HUES6 (cell line): ENCODE measurements at regions not wholly inside any gene's neighbourhood (a gene's known extent, or its start where the extent isn't known, plus 50 kb on each side); places are given as distances from the start of the nearest gene placed in this dataset.
"Not testable (repeated sequence)": the region's sequence is repeated elsewhere in the genome, so short reads cannot be mapped to it uniquely, and the experiment has no call there.

ENCODE experiments used
- H3K27ac ChIP-seq: 2 replicates; pipeline ENCODE4 v1.7.0; 2013; ENCODE audit warnings: low read depth, mild to moderate bottlenecking, low read length, inconsistent platforms
- H3K27me3 ChIP-seq: 2 replicates; pipeline ENCODE4 v1.6.1; 2013; ENCODE audit warnings: low read length; ENCODE audit not compliant: control insufficient read depth, insufficient read depth
- H3K36me3 ChIP-seq: 2 replicates; pipeline ENCODE4 v1.6.1; 2013; ENCODE audit warnings: low read length; ENCODE audit not compliant: control insufficient read depth, insufficient read depth
- H3K4me1 ChIP-seq: 2 replicates; pipeline ENCODE4 v1.6.1; 2013; ENCODE audit warnings: low read length; ENCODE audit not compliant: control insufficient read depth, insufficient read depth
- H3K4me3 ChIP-seq: 2 replicates; pipeline ENCODE4 v1.5.1; 2013; ENCODE audit warnings: low read depth, low read length
- H3K9ac ChIP-seq: one replicate; pipeline ENCODE4 v1.6.1; 2013; ENCODE audit warnings: mild to moderate bottlenecking, low read length
- H3K9me3 ChIP-seq: 2 replicates; pipeline ENCODE4 v1.6.1; 2013; ENCODE audit warnings: low read depth, low read length; ENCODE audit not compliant: control insufficient read depth, insufficient read depth

DNA sequence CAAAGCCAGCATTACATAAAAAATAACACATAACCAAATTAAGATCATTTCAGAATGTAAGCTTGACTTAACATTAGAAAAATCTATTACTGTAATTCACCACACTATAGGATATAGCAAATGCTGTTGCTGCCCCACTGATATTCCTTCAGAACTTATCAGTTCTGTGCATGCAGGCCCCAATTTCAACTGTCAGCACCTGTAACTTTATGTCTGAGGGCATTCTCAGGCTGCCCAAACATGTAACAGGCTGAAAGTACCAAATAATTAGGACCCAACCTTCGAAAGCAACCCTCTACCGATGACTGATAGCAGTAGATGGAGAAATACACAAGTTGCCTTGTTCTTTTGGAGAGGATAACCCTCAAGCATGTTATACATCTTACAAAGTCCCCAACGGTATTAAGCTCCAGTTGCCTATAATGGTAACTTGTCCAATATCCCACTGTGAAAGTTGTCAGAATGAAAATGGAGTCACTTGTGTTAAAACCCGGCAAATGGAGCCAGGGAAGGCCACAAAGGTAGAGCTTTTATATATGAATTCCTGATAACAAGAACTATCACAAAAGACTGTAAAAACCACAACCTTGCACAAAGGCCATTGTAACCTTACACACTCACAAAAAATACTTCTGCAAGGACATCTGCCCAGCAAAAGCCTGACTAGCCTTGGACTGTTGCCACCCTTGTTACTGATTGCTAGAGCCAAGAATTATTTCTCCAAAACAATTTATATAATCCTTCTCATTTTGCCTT is 66.9 kb upstream of the ZNF746 start:
- no peak overlapping the region for H3K27ac ChIP-seq
- peaks cover 14% of the 10 kb centered on the region; the same call in 1 of the 2 replicates for H3K36me3 ChIP-seq
- no peak overlapping the region for H3K4me3 ChIP-seq
- H3K4me1 ChIP-seq = no peaks in the 10 kb centered on the region
- no peaks in the 10 kb centered on the region for H3K27me3 ChIP-seq
- H3K9ac ChIP-seq = no peak overlapping the region
- peaks cover 8% of the 10 kb centered on the region for H3K9me3 ChIP-seq

DNA sequence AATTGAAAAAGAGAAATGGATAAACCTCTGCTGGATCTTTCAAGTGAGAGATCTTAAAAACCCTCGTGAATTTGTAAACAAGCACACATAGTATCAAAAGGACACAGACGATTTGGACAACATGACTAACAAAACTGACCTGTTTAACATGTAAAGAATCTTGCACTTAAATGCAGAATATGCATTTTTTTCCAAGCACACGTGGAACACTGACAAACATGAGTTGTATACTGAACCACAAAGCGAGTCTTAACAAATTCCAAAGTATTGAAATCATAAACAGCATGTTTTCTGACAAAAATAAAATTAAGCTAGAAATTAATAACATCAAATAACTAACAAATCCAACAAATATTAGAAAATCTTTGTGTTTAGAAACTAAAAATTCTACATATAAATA is 65.0 kb upstream of the ZNF746 start:
- H3K4me1 ChIP-seq = no peaks in the 10 kb centered on the region
- H3K36me3 ChIP-seq = peaks cover 24% of the 10 kb centered on the region
- H3K9ac ChIP-seq = no peak overlapping the region
- no peaks in the 10 kb centered on the region for H3K27me3 ChIP-seq
- no peak overlapping the region for H3K27ac ChIP-seq
- H3K9me3 ChIP-seq = no peaks in the 10 kb centered on the region
- no peak overlapping the region for H3K4me3 ChIP-seq

DNA sequence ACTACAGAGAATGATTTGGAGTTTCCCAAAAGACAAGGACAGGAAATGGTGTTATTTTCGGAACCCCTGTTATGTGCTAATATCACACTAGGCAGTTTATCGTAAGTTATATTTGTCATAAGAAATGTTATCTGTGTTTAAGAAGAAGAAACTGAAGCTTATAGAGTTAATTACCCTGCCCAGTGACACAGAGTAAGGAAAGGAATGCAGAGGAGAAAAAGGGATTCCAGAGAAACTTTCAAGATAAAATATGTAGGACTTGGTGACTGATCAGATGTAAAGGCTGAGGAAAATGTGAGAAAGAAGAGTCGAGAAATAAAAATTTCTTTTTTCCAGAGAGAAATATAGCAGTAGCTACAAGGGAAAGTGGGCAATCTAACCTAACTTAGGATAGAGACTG is 63.5 kb upstream of the ZNF746 start:
- H3K4me3 ChIP-seq = no peak overlapping the region
- H3K27me3 ChIP-seq = no peaks in the 10 kb centered on the region
- no peaks in the 10 kb centered on the region; the same call in 1 of the 2 replicates for H3K9me3 ChIP-seq
- no peak overlapping the region for H3K9ac ChIP-seq
- H3K36me3 ChIP-seq = peaks cover 24% of the 10 kb centered on the region
- H3K4me1 ChIP-seq = no peaks in the 10 kb centered on the region
- no peak overlapping the region for H3K27ac ChIP-seq

DNA sequence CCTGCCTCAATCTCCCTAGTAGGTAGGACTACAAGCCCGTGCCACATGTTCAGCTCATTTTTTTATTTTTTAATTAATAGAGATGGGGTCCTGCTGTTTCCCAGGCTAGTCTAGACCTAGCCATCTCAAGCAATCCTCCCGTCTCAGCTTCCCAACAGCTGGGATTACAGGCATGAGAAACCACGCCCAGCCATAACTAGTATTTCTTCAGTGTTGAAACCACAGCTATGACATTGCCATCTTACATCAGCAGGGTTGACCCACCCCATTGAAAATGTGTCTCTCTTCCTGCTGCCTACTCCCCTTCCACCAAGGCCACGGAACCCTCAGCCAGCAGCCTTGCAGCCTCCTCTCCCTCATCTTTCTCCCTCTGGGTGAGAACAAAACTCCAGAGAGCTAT is 62.1 kb upstream of the ZNF746 start:
- H3K9ac ChIP-seq = no peak overlapping the region
- peaks cover 26% of the 10 kb centered on the region for H3K36me3 ChIP-seq
- H3K27me3 ChIP-seq = no peaks in the 10 kb centered on the region
- no peak overlapping the region for H3K4me3 ChIP-seq
- no peaks in the 10 kb centered on the region; the same call in 1 of the 2 replicates for H3K9me3 ChIP-seq
- H3K4me1 ChIP-seq = no peaks in the 10 kb centered on the region
- H3K27ac ChIP-seq = no peak overlapping the region

DNA sequence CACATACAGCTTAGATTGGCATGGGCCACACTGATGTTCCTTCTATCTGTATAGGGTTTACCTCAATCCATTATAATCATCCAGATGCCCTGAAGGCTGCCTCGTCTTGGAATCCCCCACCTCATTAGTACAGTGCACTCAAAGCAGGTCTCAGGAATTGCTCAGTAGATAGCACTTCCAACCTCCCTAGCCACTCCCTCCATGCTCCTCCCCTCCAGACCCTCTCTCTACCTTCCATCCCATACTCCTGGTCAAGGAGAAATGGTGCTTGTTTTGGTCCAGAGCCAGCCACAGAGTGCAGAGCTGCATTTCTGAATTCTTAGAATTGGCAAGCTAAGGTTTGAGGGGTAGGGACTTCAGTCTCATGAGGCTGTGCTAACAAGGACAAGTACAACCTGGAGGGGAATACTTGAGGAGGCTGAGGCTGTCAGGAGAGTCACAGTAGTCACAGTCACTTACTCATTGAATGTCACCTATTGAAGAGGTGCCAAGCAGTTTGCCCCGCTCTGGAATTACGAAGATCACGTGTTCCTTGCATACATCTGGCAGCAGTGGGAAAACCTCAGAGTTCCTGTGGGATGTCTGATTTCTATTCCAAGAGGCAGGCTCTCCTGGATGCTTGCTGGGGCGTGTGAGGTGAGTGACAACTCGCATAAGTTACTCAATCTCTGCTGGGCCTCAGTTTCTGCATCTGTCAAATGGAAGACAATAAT is 60.7 kb upstream of the ZNF746 start:
- Histone ChIP-seq H3K4me3 (no peak overlapping the region), H3K4me1 (no peaks in the 10 kb centered on the region), H3K27ac (no peak overlapping the region)

DNA sequence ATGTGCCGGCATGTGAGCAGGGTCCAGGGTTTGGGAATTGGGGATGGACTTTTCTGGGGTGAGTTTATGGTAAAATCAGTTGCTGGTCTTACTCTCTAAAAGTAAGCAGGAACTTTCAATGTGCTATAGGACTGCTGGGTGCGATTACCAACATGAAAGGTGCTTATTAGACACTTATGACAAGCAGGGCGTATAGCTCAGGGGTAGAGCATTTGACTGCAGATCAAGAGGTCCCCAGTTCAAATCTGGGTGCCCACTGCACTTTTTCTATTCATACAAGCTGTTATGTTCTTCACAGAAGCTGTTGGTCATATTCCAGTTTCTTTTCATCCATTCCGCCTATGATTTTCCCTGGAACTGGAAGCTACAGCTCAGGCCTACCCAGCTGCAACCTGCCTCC is 58.9 kb upstream of the ZNF746 start:
- not testable (repeated sequence) for H3K9ac ChIP-seq, H3K27ac ChIP-seq, H3K27me3 ChIP-seq, H3K9me3 ChIP-seq, H3K4me1 ChIP-seq, H3K4me3 ChIP-seq
- H3K36me3 ChIP-seq = peaks cover 45% of the 10 kb centered on the region

More for the DNA sequence above, 60.7 kb upstream of the ZNF746 start:
- Histone ChIP-seq H3K9me3 (peaks cover 2% of the 10 kb centered on the region; the same call in 1 of the 2 replicates), H3K9ac (no peak overlapping the region), H3K36me3 (peaks cover 28% of the 10 kb centered on the region), H3K27me3 (no peaks in the 10 kb centered on the region)

DNA sequence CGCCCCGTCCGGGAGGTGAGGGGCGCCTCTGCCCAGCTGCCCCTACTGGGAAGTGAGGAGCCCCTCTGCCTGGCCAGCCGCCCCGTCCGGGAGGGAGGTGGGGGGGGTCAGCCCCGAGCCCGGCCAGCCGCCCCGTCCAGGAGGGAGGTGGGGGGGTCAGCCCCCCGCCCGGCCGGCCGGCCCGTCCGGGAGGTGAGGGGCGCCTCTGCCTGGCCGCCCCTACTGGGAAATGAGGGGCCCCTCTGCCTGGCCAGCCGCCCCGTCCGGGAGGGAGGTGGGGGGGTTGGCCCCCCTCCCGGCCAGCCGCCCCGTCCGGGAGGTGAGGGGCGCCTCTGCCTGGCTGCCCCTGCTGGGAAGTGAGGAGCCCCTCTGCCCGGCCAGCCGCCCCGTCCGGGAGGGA is 57.2 kb upstream of the ZNF746 start:
- not testable (repeated sequence) for H3K27me3 ChIP-seq, H3K4me3 ChIP-seq, H3K9me3 ChIP-seq, H3K27ac ChIP-seq, H3K4me1 ChIP-seq, H3K9ac ChIP-seq
- peaks cover 59% of the 10 kb centered on the region for H3K36me3 ChIP-seq

DNA sequence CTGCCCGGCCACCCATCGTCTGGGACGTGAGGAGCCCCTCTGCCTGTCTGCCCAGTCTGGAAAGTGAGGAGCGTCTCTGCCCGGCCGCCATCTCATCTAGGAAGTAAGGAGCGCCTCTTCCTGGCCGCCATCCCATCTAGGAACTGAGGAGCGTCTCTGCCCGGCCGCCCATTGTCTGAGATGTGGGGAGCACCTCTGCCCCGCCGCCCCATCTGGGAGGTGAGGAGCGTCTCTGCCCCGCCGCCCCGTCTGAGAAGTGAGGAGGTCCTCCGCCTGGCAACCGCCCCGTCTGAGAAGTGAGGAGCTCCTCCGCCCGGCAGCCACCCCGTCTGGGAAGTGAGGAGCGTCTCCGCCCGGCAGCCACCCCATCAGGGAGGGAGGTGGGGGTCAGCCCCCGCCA is 56.4 kb upstream of the ZNF746 start:
- peaks cover 67% of the 10 kb centered on the region for H3K36me3 ChIP-seq
- H3K27ac ChIP-seq, H3K4me1 ChIP-seq, H3K27me3 ChIP-seq, H3K9ac ChIP-seq, H3K4me3 ChIP-seq, H3K9me3 ChIP-seq: not testable (repeated sequence)

DNA sequence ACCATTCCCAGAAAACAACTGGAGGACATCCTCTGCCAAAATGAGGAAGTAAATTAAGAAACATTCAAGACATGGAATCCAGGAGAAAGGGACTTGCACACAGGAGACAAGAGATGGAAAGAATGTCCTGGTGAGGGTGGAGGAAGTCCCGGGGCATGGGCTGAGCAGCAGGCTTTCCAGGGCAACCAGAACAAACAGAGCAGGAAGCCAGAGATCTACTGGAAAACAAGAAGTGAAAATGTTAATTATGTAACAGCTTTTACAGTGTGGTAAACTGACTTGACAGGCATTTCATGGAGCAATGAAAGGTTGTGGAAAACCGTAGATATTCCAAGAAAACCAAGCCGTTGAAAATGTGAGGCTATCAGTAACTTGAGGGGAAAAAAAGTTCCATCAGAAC is 55.2 kb upstream of the ZNF746 start:
- H3K27ac ChIP-seq = no peak overlapping the region
- peaks cover 71% of the 10 kb centered on the region for H3K36me3 ChIP-seq
- H3K4me1 ChIP-seq = no peaks in the 10 kb centered on the region
- peaks cover 12% of the 10 kb centered on the region; the same call in 1 of the 2 replicates for H3K9me3 ChIP-seq
- H3K27me3 ChIP-seq = no peaks in the 10 kb centered on the region
- no peak overlapping the region for H3K9ac ChIP-seq
- H3K4me3 ChIP-seq = no peak overlapping the region
